ENCODE measurements at regions not wholly inside any gene's neighbourhood (a gene's known extent, or its start where the extent isn't known, plus 50 kb on each side); places are given as distances from the start of the nearest gene placed in this dataset.
"Not testable (repeated sequence)": the region's sequence is repeated elsewhere in the genome, so short reads cannot be mapped to it uniquely, and the experiment has no call there.

- no peak for DNase-seq (ENCODE audit: low read depth)
- H3K4me3 ChIP-seq (ENCODE audit: low read depth, low read length), result no peak overlapping the region
These were observed 216.3 kb downstream of the RNF144A start for GRCh38 chr2:7133521-7133920.

- no peak overlapping the region for H3K4me3 ChIP-seq (ENCODE audit: low read depth, low read length)
- DNase-seq (ENCODE audit: low read depth), result no peak
These were observed 223.1 kb downstream of the RNF144A start for GRCh38 chr2:7140306-7140705.

- no peak overlapping the region for H3K4me3 ChIP-seq (ENCODE audit: low read depth, low read length)
- no peak for DNase-seq (ENCODE audit: low read depth)
These were observed 228.5 kb downstream of the RNF144A start for GRCh38 chr2:7145707-7146106.

DNA sequence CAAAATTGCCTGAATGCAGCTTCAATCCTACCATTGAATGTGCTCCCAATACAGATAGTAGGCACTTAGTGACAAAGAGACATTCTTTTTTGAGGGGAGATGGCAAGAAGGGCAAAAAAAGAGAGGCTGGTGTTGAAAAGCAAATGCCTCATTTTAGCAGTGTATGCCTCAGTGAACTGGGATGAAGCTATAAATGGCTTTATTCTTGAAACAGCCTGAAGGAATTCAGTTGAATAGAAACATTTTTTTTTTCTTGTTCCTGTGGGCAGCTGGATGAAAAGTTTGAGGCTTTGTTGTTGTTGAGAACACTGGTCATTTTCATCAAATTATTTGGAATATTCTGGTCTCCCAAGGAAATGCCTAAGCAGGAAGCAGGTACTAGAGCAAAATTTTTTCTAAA lies 228.9 kb downstream of the RNF144A start:
- DNase-seq (ENCODE audit: low read depth), result no peak
- H3K4me3 ChIP-seq (ENCODE audit: low read depth, low read length), result no peak overlapping the region

DNA sequence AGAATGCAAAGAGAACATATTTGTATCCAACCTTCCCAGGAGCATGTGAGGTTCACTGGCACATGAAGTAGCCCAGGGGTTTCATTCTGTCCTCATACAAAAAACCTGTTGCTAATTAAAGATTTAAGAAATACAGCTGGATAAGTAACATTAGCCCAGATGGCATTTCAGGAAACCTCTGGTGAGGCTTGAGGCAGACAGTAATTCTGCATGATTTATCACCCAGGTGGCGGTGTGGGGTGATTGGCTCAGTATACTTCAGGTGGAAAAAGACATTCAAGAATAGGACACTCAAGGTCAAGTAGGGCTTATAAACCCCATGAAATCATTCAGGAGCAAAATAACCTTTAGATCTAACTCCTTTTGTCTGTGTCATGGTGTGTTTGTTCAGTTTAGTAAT lies 237.4 kb downstream of the RNF144A start:
- DNase-seq (ENCODE audit: low read depth), result no peak
- H3K4me3 ChIP-seq (ENCODE audit: low read depth, low read length), result no peak overlapping the region

DNA sequence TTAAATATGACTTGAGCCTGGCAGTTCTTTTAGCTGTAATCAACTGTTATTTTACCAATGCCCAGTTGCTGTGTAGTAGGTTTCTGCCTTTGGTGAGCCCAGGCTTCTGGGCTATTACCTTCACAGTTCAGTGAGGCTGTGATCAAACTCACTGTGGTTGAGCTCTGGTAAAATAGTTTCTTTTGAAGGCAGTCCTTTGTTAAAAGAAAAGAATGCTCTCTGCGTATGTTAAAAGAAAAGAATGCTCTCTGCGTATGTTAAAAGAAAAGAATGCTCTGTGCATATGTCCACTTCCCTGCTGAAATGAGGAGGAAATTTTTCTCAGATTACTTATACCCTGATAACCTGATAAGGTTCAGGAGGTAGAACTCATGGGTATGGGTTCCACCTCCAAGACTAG lies 244.3 kb downstream of the RNF144A start:
- H3K4me3 ChIP-seq (ENCODE audit: low read depth, low read length), result no peak overlapping the region
- DNase-seq (ENCODE audit: low read depth), result no peak

DNA sequence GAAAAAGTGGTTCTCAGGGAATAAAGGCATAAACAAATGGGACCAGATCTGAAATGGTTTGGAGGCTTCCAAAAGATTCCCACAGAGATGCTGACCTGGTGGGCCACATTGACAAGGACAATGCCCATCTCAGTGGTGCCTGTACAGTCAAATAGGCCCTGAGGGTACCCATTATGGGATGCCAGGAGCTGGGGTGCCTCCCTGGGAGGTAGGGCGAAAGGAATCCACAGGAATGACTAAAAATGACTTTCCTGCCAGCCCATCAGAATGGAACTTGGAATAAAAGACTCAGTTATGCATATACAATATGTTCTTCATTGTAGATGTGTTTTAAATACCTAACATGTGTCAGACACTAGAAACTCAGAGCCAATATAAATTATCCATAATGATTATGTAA lies 248.5 kb downstream of the RNF144A start:
- H3K4me3 ChIP-seq (ENCODE audit: low read depth, low read length), result no peak overlapping the region
- DNase-seq (ENCODE audit: low read depth), result no peak

DNA sequence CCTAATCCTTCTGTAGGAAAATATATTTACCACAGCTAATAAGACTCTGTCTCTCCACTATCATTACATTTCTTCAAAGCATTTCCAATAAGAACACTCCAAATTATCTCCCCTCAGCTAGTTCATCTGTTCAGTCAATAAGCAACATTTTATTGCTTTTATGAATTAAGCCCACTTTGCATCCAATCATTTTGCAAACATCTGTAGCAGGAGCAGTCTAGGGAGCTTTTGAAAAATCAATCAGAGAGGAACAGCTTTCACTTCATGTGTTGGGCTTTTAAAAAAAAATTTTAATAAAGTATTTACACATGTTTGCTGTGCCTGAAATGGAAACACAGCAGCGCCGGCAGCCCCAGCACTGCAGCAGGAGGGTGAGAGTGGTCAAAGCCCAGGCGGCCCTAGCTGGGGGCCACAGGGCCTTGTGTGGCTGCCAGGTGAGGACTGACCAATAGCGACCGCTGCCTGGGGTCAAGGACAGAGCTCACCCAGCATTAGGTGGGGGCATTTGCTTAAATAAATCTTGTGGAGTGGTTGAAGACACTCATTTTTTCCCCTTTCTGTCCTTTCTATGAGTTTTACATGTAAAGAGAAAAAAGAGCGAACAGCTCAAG lies 250.7 kb downstream of the RNF144A start:
- DNase-seq (ENCODE audit: low read depth), result no peak
- H3K4me3 ChIP-seq (ENCODE audit: low read depth, low read length), result no peak overlapping the region

DNA sequence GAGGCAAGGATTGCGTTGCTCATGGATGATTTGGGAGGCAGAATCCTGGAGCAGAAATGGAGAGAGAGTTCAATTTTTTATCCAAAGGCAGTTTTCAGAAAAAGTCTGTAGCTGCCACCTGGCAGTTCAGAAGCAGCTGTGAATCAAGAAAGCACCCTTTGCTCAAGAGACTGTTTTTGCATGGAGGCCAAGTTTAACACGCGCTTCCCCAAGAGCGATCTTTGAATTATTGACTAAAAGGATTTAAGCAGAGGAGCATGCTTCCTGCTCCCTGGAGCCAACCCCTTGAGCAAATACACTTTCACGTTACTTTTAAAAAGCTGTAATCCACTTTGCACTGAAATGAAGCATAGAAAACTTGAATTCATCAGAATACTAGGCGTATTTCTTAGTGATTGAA lies 252.4 kb downstream of the RNF144A start:
- no peak overlapping the region for H3K4me3 ChIP-seq (ENCODE audit: low read depth, low read length)
- no peak for DNase-seq (ENCODE audit: low read depth)

GRCh38 chr2:7178996-7179395 lies 261.8 kb downstream of the RNF144A start:
- not testable (repeated sequence) for DNase-seq (ENCODE audit: low read depth); H3K4me3 ChIP-seq (ENCODE audit: low read depth, low read length)

- no peak for DNase-seq (ENCODE audit: low read depth)
- H3K4me3 ChIP-seq (ENCODE audit: low read depth, low read length), result no peak overlapping the region
These were observed 263.6 kb downstream of the RNF144A start for GRCh38 chr2:7180638-7181370.

DNA sequence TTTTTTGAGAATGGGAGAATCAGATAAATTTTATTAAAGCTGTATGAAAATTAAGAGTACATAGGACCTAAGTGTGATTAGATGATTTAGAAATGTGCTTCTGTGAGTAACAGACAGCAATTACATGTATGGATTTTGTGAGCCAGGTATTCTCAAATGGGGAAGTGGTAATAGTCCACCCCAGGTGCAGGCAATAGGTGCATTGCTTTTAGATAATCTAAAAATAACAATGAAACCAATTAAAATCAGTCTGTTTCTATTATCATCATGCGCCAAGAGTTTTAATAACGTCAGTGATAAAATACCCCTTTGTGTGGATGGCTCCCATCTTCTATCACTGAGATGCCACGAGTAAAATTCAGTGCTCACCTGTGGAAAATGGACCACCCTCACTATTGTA lies 265.3 kb downstream of the RNF144A start:
- DNase-seq (ENCODE audit: low read depth), result no peak
- H3K4me3 ChIP-seq (ENCODE audit: low read depth, low read length), result no peak overlapping the region

DNA sequence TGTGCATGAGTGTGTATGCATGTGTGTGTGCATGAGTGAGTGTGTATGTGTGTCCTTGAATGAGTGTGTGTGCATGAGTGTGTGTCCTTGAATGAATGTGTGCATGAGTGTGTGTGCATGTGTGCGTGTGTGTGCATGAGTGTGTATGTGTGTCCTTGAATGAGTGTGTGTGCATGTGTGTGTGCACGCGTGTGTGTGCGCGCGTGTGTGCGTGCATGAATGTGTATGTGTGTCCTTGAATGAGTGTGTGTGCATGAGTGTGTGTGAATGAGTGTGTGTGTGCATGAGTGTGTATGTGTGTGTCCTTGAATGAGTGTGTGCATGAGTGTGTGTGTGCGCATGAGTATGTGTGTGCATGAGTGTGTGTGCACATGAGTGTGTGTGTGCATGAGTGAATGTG lies 271.9 kb downstream of the RNF144A start:
- H3K4me3 ChIP-seq (ENCODE audit: low read depth, low read length), result no peak overlapping the region
- no peak for DNase-seq (ENCODE audit: low read depth)

DNA sequence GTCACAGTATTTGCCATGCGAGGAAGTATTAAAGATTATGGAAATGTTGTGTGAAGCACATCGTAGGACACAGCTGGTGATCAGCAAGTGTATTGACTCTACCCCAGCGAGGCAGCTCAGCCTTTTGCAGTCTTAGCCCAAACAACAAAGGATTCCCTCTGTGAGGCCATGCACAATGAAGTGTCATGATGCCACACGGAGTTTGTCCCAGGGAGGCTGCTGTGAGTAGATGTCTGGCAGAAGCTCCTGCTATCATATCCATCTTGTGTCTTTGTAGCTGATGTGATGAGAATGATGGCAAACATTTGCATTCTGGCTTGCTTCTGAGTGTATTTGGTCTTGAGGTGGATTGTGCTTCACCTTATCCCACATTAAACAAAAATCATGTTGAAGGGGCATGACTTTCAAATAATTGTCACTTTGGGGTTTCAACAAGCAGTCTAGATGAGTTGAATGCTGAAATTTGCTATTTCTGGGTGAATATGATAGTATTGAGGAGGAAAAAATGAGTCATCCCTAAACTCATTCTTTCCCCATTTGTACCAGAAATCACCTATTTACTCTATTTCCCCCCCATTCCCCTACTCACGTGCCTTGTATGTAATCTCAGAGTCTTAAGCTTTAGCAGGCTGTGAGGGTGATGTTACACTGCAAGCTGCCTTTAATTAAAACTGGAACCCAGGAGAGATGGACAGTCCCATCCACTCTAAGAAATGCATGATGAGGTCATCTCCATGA lies 273.5 kb downstream of the RNF144A start:
- no peak for DNase-seq (ENCODE audit: low read depth)
- no peak overlapping the region for H3K4me3 ChIP-seq (ENCODE audit: low read depth, low read length)

- H3K4me3 ChIP-seq (ENCODE audit: low read depth, low read length), result no peak overlapping the region
- peak; percentile 73 for DNase-seq (ENCODE audit: low read depth)
These were observed 274.7 kb downstream of the RNF144A start for GRCh38 chr2:7191932-7192331.

DNA sequence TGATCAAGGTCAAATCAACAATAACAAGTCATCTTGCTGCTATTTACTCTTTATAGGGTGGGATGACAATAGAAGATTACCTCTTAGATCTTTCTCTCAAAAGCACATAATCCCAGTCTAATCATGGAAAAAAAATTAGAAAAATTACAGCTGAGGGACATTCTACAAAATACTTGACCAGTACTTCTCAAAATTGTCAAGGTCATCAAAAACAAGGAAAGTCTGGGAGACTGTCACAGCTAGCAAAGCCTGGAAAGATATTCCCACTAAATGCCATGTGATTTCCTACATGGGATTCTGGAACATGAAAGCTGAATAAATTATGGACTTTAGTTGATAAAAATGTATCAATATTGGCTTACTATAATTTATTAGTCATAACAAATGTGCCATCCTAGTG lies 276.2 kb downstream of the RNF144A start:
- no peak overlapping the region for H3K4me3 ChIP-seq (ENCODE audit: low read depth, low read length)
- no peak for DNase-seq (ENCODE audit: low read depth)

DNA sequence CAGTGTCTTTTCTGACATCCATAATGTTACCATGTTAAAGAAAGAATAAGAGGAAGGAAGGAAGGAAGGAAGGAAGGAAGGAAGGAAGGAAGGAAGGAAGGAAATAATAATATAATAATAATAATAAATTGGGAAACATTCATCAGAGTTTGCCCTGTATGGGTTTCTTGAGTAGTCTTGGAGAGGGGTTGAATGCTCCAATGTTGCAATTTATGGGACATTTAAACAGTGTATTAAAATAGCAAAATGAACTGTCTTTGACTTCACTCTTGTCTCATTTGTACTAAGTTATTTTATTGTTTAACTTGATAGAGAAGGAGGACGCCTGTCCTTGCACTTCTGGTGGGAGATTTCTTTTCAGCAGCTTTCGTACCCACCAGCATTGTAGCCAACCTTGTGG lies 277.7 kb downstream of the RNF144A start:
- no peak overlapping the region for H3K4me3 ChIP-seq (ENCODE audit: low read depth, low read length)
- DNase-seq (ENCODE audit: low read depth), result no peak

DNA sequence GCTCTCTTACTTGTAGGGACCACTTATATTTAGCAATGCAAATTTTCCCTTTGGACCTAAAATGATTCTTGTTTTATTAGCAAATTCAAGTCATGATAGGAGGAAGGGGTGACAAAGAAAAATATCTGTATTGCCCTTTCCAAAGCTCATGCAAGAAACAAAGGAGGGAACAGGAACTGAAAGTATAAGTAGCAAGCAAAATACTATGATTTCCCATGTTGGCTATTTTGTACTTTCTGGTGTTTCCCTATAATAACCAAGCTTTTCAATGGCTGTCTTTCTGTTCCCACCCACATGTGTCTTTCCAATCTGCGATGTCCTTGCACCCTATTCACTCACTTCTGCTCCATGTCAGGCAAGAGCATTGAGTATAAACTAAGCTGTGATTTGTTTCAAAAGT lies 279.7 kb downstream of the RNF144A start:
- H3K4me3 ChIP-seq (ENCODE audit: low read depth, low read length), result no peak overlapping the region
- no peak for DNase-seq (ENCODE audit: low read depth)

GRCh38 chr2:7201851-7202250 lies 284.6 kb downstream of the RNF144A start:
- no peak overlapping the region for H3K4me3 ChIP-seq (ENCODE audit: low read depth, low read length)

GRCh38 chr2:7203056-7203467 lies 285.9 kb downstream of the RNF144A start:
- no peak overlapping the region for H3K4me3 ChIP-seq (ENCODE audit: low read depth, low read length)
- DNase-seq (ENCODE audit: low read depth), result peak; percentile 20

More at GRCh38 chr2:7201851-7202250, 284.6 kb downstream of the RNF144A start:
- no peak for DNase-seq (ENCODE audit: low read depth)

Data from skeletal muscle cell (primary cell).